HepG2 (cell line): ENCODE measurements at regions not wholly inside any gene's neighbourhood (a gene's known extent, or its start where the extent isn't known, plus 50 kb on each side); places are given as distances from the start of the nearest gene placed in this dataset.

Experiments
- ATAC-seq: fragments of 200-7000 bp; cut with Tn5 transposase; 3 replicates; pipeline ENCODE4 v1.9.1; 2020; ENCODE audit warnings: mild to moderate bottlenecking, moderate library complexity
- BruUV-seq: library from RNA; stranded (reverse); fragments of 400-500 nt; replicated peaks from 2 replicates; lab custom pipeline; 2021; lab: Mats Ljungman, UMichigan
- CTCF ChIA-PET: fragments of 300-600 bp; formaldehyde crosslinking; extraction: SDS; loops from one replicate; lab custom pipeline; 2021; ENCODE audit warnings: low total read pairs, inconsistent platforms, low intra/inter-chr PET ratio; lab: Yijun Ruan, JAX
- POLR2A ChIA-PET: fragments of 350-600 bp; sonication (Branson Sonifier 250); formaldehyde crosslinking; loops from one replicate; lab custom pipeline; 2020; ENCODE audit warnings: antibody characterized with exemption, inconsistent platforms; lab: Yijun Ruan, JAX
- DNase-seq: peaks from one replicate; pipeline ENCODE4 v3.0.0-alpha.2; 2015; ENCODE audit warnings: low spot score
- FAIRE-seq: peaks from 3 replicates; lab custom pipeline; 2011; peaks lifted over from hg19 to GRCh38; lab: Jason Lieb, UNC
- H2AFZ ChIP-seq: one replicate; pipeline ENCODE4 v1.6.1; 2011; ENCODE audit warnings: low read length, inconsistent platforms
- H3K27ac ChIP-seq: fragments of 300-600 bp; 3 replicates; pipeline ENCODE4 v1.8.0; 2011; ENCODE audit warnings: mixed run types, mild to moderate bottlenecking, mixed read lengths, low read length, inconsistent platforms; ENCODE audit not compliant: insufficient read depth; ENCODE audit errors: extremely low read length
- H3K27me3 ChIP-seq, 2 experiments: fragments of 200-600 bp in 1 of 2; 2 replicates in 1 of 2; 3 replicates in 1 of 2; pipeline versions ENCODE4 v1.6.0 to v1.8.0; 2011; ENCODE audit warnings: low read length in 2 of 2, mild to moderate bottlenecking in 2 of 2, moderate library complexity in 2 of 2, inconsistent platforms in 1 of 2; ENCODE audit not compliant: insufficient read depth in 2 of 2, control insufficient read depth in 1 of 2
- H3K36me3 ChIP-seq, 2 experiments: fragments of 200-600 bp in 1 of 2; replicated peaks in 1 of 2; 2 replicates in 1 of 2; 3 replicates in 1 of 2; pipeline versions ENCODE4 v1.5.1 to v1.8.0; 2011; ENCODE audit warnings: low read length in 2 of 2, inconsistent platforms in 1 of 2; ENCODE audit not compliant: insufficient read depth in 2 of 2, control insufficient read depth in 1 of 2
- H3K4me1 ChIP-seq: 2 replicates; pipeline ENCODE4 v1.5.1; 2012; ENCODE audit warnings: low read length, inconsistent platforms; ENCODE audit not compliant: insufficient read depth
- H3K4me2 ChIP-seq: 2 replicates; pipeline ENCODE4 v1.6.0; 2011; ENCODE audit warnings: low read depth, low read length, inconsistent platforms
- H3K4me3 ChIP-seq, 3 experiments: fragments of 200-600 bp in 1 of 3; sonication (generic), shearing (Covaris generic) in 1 of 3; replicated peaks in 1 of 3; 2 replicates each; pipeline ENCODE4 v1.5.1; 2011 to 2016; ENCODE audit warnings: low read length in 3 of 3, inconsistent platforms in 2 of 3, low read depth in 2 of 3, mild to moderate bottlenecking in 2 of 3, control low read depth in 1 of 3, mixed read lengths in 1 of 3; ENCODE audit not compliant: insufficient read depth in 1 of 3
- H3K79me2 ChIP-seq: one replicate; pipeline ENCODE4 v1.6.1; 2011; ENCODE audit warnings: low read length, inconsistent platforms; ENCODE audit not compliant: insufficient read depth
- H3K9ac ChIP-seq: 2 replicates; pipeline ENCODE4 v1.6.0; 2011; ENCODE audit warnings: mild to moderate bottlenecking, low read depth, low read length, inconsistent platforms; ENCODE audit not compliant: insufficient read depth
- H3K9me3 ChIP-seq: 2 replicates; pipeline ENCODE4 v1.5.1; 2012; ENCODE audit warnings: mild to moderate bottlenecking, low read length
- H4K20me1 ChIP-seq: 2 replicates; pipeline ENCODE4 v1.6.0; 2011; ENCODE audit warnings: inconsistent platforms, mild to moderate bottlenecking, low read length, moderate library complexity; ENCODE audit not compliant: insufficient read depth
- ARHGAP35 ChIP-seq: sonication (generic); formaldehyde crosslinking; IDR thresholded peaks from 2 replicates; pipeline ENCODE4 v1.9.0; 2022; ENCODE audit warnings: mild to moderate bottlenecking, inconsistent platforms, moderate library complexity, missing genetic modification reagents, borderline replicate concordance
- CENPT ChIP-seq: sonication (generic); formaldehyde crosslinking; IDR thresholded peaks from 2 replicates; pipeline ENCODE4 v1.8.0; 2022; ENCODE audit warnings: low read depth, mild to moderate bottlenecking, moderate library complexity, missing genetic modification reagents
- GABPB1 ChIP-seq: IDR thresholded peaks from 2 replicates; pipeline ENCODE4 v1.6.1; 2016; ENCODE audit warnings: mild to moderate bottlenecking, missing genetic modification reagents, moderate library complexity, missing compliant biosample characterization
- HNRNPLL ChIP-seq: fragments of 200-400 bp; formaldehyde crosslinking; IDR thresholded peaks from 2 replicates; pipeline ENCODE4 v1.6.1; 2017; ENCODE audit warnings: mild to moderate bottlenecking, low read depth, low read length; ENCODE audit not compliant: poor library complexity, severe bottlenecking
- MAFF ChIP-seq: IDR thresholded peaks from 2 replicates; pipeline ENCODE4 v1.6.1; 2011; ENCODE audit warnings: low read depth, low read length, improper control_type of control experiment
- MAFK ChIP-seq, 2 experiments: IDR thresholded peaks in 1 of 2; conservative IDR thresholded peaks in 1 of 2; 2 replicates each; pipeline ENCODE4 v1.6.1; 2011; ENCODE audit warnings: improper control_type of control experiment in 2 of 2, low read length in 2 of 2
- MED13 ChIP-seq: sonication (generic); formaldehyde crosslinking; IDR thresholded peaks from 2 replicates; pipeline ENCODE4 v1.5.0; 2020; ENCODE audit warnings: missing genetic modification reagents
- NFKB2 ChIP-seq: sonication (generic); formaldehyde crosslinking; IDR thresholded peaks from 2 replicates; pipeline ENCODE4 v1.4.0; 2020; ENCODE audit warnings: missing genetic modification reagents, borderline replicate concordance
- PPARG ChIP-seq: conservative IDR thresholded peaks from 2 replicates; pipeline ENCODE4 v1.6.1; 2016; ENCODE audit warnings: missing biosample characterization, missing genetic modification reagents
- SALL1 ChIP-seq: sonication (generic); formaldehyde crosslinking; IDR thresholded peaks from 2 replicates; pipeline ENCODE4 v1.8.0; 2022; ENCODE audit warnings: mild to moderate bottlenecking, missing genetic modification reagents
- ZBTB21 ChIP-seq: sonication (generic); formaldehyde crosslinking; IDR thresholded peaks from 2 replicates; pipeline ENCODE4 v1.4.0; 2020; ENCODE audit warnings: missing genetic modification reagents
- ZNF557 ChIP-seq: sonication (generic); formaldehyde crosslinking; IDR thresholded peaks from 2 replicates; pipeline ENCODE4 v1.4.0; 2020; ENCODE audit warnings: missing genetic modification reagents
- ZNF839 ChIP-seq: sonication (generic); formaldehyde crosslinking; IDR thresholded peaks from 2 replicates; pipeline ENCODE4 v1.4.0; 2020; ENCODE audit warnings: missing genetic modification reagents, mild to moderate bottlenecking, borderline replicate concordance
- WGBS: methylation state at CpG from one replicate; pipeline ENCODE4 v1.1.6; 2017; ENCODE audit warnings: low lambda C conversion rate; 5-methylcytosine and 5-hydroxymethylcytosine counted together
- in situ Hi-C: cut with HindIII; loops from 2 replicates; pipeline ENCODE4 v1.10.0; 2017; ENCODE audit warnings: low pct_unique_long_range_greater_than_20kb; ENCODE audit not compliant: extremely low pct_ligation_motif_present
- intact Hi-C: fragments of 100-400 bp; cut with micrococcal nuclease; formaldehyde crosslinking; loops from one replicate; pipeline ENCODE4 v1.10.0; 2022; ENCODE audit not compliant: unreplicated experiment

DNA sequence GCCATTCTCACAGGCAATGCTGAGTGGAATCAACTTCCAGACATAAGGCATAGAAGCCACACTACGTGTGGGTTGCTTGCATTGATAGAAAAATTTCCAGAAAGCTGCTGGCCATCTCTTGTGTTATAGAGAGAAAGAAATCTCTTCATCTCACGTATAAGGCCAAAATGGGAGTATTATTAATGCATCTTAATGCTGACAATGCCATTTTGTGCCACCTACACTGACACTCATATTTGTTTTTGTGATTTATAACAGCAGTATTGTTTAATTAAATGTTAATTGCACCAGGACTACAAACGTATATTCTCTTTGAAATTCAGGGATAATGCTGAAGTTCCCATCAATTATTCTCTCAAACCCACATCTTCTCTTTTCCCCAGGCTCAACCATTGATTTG lies 56.1 kb upstream of the TMEM132D start:
- POLR2A ChIA-PET = no interaction called here
- Histone ChIP-seq H3K4me3 (no peak overlapping the region), H3K4me2 (no peak overlapping the region), H3K9ac (no peak overlapping the region), H3K27ac (no peak overlapping the region), H3K79me2 (no peaks in the 10 kb centered on the region), H4K20me1 (no peaks in the 10 kb centered on the region), H3K36me3 (no peaks in the 10 kb centered on the region), H3K27me3 (peaks cover 0 to 5% of the 10 kb centered on the region in 2 experiments; a peak in 1 of 5 replicates), H2AFZ (no peak overlapping the region), H3K9me3 (no peaks in the 10 kb centered on the region), H3K4me1 (no peaks in the 10 kb centered on the region)
- intact Hi-C loops = no loop called here
- no TSS peak for BruUV-seq
- WGBS = 10% methylated on average over 3 of the region's 3 CpGs
- no peak for ATAC-seq
- DNase-seq = no peak
- CTCF ChIA-PET = no interaction called here
- FAIRE-seq = no peak
- TF ChIP-seq MAFF = peak; percentile 78
- TF ChIP-seq ZBTB21 (CRISPR knock-in tag) = no peak
- TF ChIP-seq ARHGAP35 (CRISPR knock-in tag) = no peak
- TF ChIP-seq MAFK (conservative IDR thresholded peaks at IDR 0.05 in 1 of 2, IDR thresholded peaks at IDR 0.05 in 1 of 2; ENCODE audit: low read length in 2 of 2) = peak in 1 of 2 experiments; percentile 78; a peak in 3 of 4 replicates
- in situ Hi-C loops = no loop called here

GRCh38 chr12:129961091-129961490 lies 57.3 kb upstream of the TMEM132D start:
- H3K79me2 ChIP-seq = no peaks in the 10 kb centered on the region
- H3K4me2 ChIP-seq = no peak overlapping the region
- 0% methylated on average over 4 of the region's 4 CpGs for WGBS
- H3K4me1 ChIP-seq = no peaks in the 10 kb centered on the region
- H3K27me3 ChIP-seq = peaks cover 0 to 4% of the 10 kb centered on the region in 2 experiments; a peak in 1 of 5 replicates
- BruUV-seq = no TSS peak
- no peak for FAIRE-seq
- no peak for ATAC-seq
- no peak overlapping the region for H3K27ac ChIP-seq
- CTCF ChIA-PET = no interaction called here
- no peak overlapping the region for H3K4me3 ChIP-seq
- POLR2A ChIA-PET = no interaction called here
- no peaks in the 10 kb centered on the region for H4K20me1 ChIP-seq
- no peak for DNase-seq
- no peaks in the 10 kb centered on the region for H3K36me3 ChIP-seq
- H3K9me3 ChIP-seq = no peaks in the 10 kb centered on the region
- H3K9ac ChIP-seq = no peak overlapping the region
- H2AFZ ChIP-seq = no peak overlapping the region
- TF ChIP-seq HNRNPLL (no peak), ZNF557 (no peak), ZNF839 (CRISPR knock-in tag) (no peak), CENPT (CRISPR knock-in tag) (no peak), GABPB1 (CRISPR knock-in tag) (no peak), NFKB2 (CRISPR knock-in tag) (no peak), PPARG (no peak), SALL1 (no peak), MED13 (CRISPR knock-in tag) (no peak)
- intact Hi-C loops (no loop called here), in situ Hi-C loops (no loop called here)
